ENCODE measurements at regions not wholly inside any gene's neighbourhood (a gene's known extent, or its start where the extent isn't known, plus 50 kb on each side); places are given as distances from the start of the nearest gene placed in this dataset.

GRCh38 chr5:144087576-144087975 lies 82.9 kb downstream of the YIPF5 start:
- Histone ChIP-seq H3K9ac (ENCODE audit: low read length in 2 of 2) (no peak overlapping the region), H3K36me3 (ENCODE audit: control insufficient read depth in 2 of 2, insufficient read depth in 2 of 2, low read length in 2 of 2) (no peaks in the 10 kb centered on the region), H3K4me1 (ENCODE audit: control insufficient read depth, insufficient read depth, low read length) (peaks cover 10% of the 10 kb centered on the region), H3K9me3 (ENCODE audit: control insufficient read depth in 2 of 2, low read length in 2 of 2) (no peaks in the 10 kb centered on the region), H3K4me3 (ENCODE audit: low read length in 2 of 2) (no peak overlapping the region), H3K27ac (ENCODE audit: low read length) (no peak overlapping the region), H3K27me3 (ENCODE audit: control insufficient read depth in 1 of 2, insufficient read depth in 2 of 2, low read length in 2 of 2) (no peaks in the 10 kb centered on the region)

GRCh38 chr5:144088206-144089064 lies 82.0 kb downstream of the YIPF5 start:
- no peak overlapping the region for H3K27ac ChIP-seq (ENCODE audit: low read length)
- H3K9ac ChIP-seq (ENCODE audit: low read length in 2 of 2), result no peak overlapping the region
- H3K4me3 ChIP-seq (ENCODE audit: low read length in 2 of 2), result no peak overlapping the region
- no peaks in the 10 kb centered on the region for H3K36me3 ChIP-seq (ENCODE audit: control insufficient read depth in 2 of 2, insufficient read depth in 2 of 2, low read length in 2 of 2)
- H3K9me3 ChIP-seq (ENCODE audit: control insufficient read depth in 2 of 2, low read length in 2 of 2), result no peaks in the 10 kb centered on the region
- H3K4me1 ChIP-seq (ENCODE audit: control insufficient read depth, insufficient read depth, low read length), result peaks cover 10% of the 10 kb centered on the region
- no peaks in the 10 kb centered on the region for H3K27me3 ChIP-seq (ENCODE audit: control insufficient read depth in 1 of 2, insufficient read depth in 2 of 2, low read length in 2 of 2)

- no peak overlapping the region for H3K27ac ChIP-seq (ENCODE audit: low read length)
- no peaks in the 10 kb centered on the region for H3K9me3 ChIP-seq (ENCODE audit: control insufficient read depth in 2 of 2, low read length in 2 of 2)
- no peak overlapping the region for H3K9ac ChIP-seq (ENCODE audit: low read length in 2 of 2)
- H3K4me1 ChIP-seq (ENCODE audit: control insufficient read depth, insufficient read depth, low read length), result peaks cover 10% of the 10 kb centered on the region
- H3K36me3 ChIP-seq (ENCODE audit: control insufficient read depth in 2 of 2, insufficient read depth in 2 of 2, low read length in 2 of 2), result no peaks in the 10 kb centered on the region
- H3K27me3 ChIP-seq (ENCODE audit: control insufficient read depth in 1 of 2, insufficient read depth in 2 of 2, low read length in 2 of 2), result no peaks in the 10 kb centered on the region
- peak overlapping the region in 1 of 2 donors; percentile 20 for H3K4me3 ChIP-seq (ENCODE audit: low read length in 2 of 2)
Measured at GRCh38 chr5:144089401-144090021, 80.9 kb downstream of the YIPF5 start.

GRCh38 chr5:144092508-144092907 lies 78.0 kb downstream of the YIPF5 start:
- Histone ChIP-seq H3K27me3 (ENCODE audit: control insufficient read depth in 1 of 2, insufficient read depth in 2 of 2, low read length in 2 of 2) (no peaks in the 10 kb centered on the region), H3K9me3 (ENCODE audit: control insufficient read depth in 2 of 2, low read length in 2 of 2) (no peaks in the 10 kb centered on the region), H3K4me1 (ENCODE audit: control insufficient read depth, insufficient read depth, low read length) (peaks cover 10% of the 10 kb centered on the region), H3K4me3 (ENCODE audit: low read length in 2 of 2) (no peak overlapping the region), H3K36me3 (ENCODE audit: control insufficient read depth in 2 of 2, insufficient read depth in 2 of 2, low read length in 2 of 2) (no peaks in the 10 kb centered on the region), H3K27ac (ENCODE audit: low read length) (no peak overlapping the region), H3K9ac (ENCODE audit: low read length in 2 of 2) (no peak overlapping the region)

- H3K9ac ChIP-seq (ENCODE audit: low read length in 2 of 2), result no peak overlapping the region
- no peaks in the 10 kb centered on the region for H3K36me3 ChIP-seq (ENCODE audit: control insufficient read depth in 2 of 2, insufficient read depth in 2 of 2, low read length in 2 of 2)
- no peaks in the 10 kb centered on the region for H3K9me3 ChIP-seq (ENCODE audit: control insufficient read depth in 2 of 2, low read length in 2 of 2)
- H3K27ac ChIP-seq (ENCODE audit: low read length), result no peak overlapping the region
- no peak overlapping the region for H3K4me3 ChIP-seq (ENCODE audit: low read length in 2 of 2)
- H3K4me1 ChIP-seq (ENCODE audit: control insufficient read depth, insufficient read depth, low read length), result peaks cover 10% of the 10 kb centered on the region
- H3K27me3 ChIP-seq (ENCODE audit: control insufficient read depth in 1 of 2, insufficient read depth in 2 of 2, low read length in 2 of 2), result no peaks in the 10 kb centered on the region
Measured at GRCh38 chr5:144093400-144093799, 77.1 kb downstream of the YIPF5 start.

- Histone ChIP-seq H3K9ac (ENCODE audit: low read length in 2 of 2) (no peak overlapping the region), H3K4me1 (ENCODE audit: control insufficient read depth, insufficient read depth, low read length) (peaks cover 10% of the 10 kb centered on the region), H3K36me3 (ENCODE audit: control insufficient read depth in 2 of 2, insufficient read depth in 2 of 2, low read length in 2 of 2) (no peaks in the 10 kb centered on the region), H3K27ac (ENCODE audit: low read length) (no peak overlapping the region), H3K4me3 (ENCODE audit: low read length in 2 of 2) (no peak overlapping the region), H3K9me3 (ENCODE audit: control insufficient read depth in 2 of 2, low read length in 2 of 2) (no peaks in the 10 kb centered on the region), H3K27me3 (ENCODE audit: control insufficient read depth in 1 of 2, insufficient read depth in 2 of 2, low read length in 2 of 2) (no peaks in the 10 kb centered on the region)
Measured at GRCh38 chr5:144093868-144094267, 76.6 kb downstream of the YIPF5 start.

GRCh38 chr5:144100702-144101101 lies 69.8 kb downstream of the YIPF5 start:
- Histone ChIP-seq H3K27ac (ENCODE audit: low read length) (no peak overlapping the region), H3K4me3 (ENCODE audit: low read length in 2 of 2) (no peak overlapping the region), H3K27me3 (ENCODE audit: control insufficient read depth in 1 of 2, insufficient read depth in 2 of 2, low read length in 2 of 2) (no peaks in the 10 kb centered on the region), H3K9ac (ENCODE audit: low read length in 2 of 2) (no peak overlapping the region), H3K9me3 (ENCODE audit: control insufficient read depth in 2 of 2, low read length in 2 of 2) (no peaks in the 10 kb centered on the region), H3K36me3 (ENCODE audit: control insufficient read depth in 2 of 2, insufficient read depth in 2 of 2, low read length in 2 of 2) (no peaks in the 10 kb centered on the region), H3K4me1 (ENCODE audit: control insufficient read depth, insufficient read depth, low read length) (no peaks in the 10 kb centered on the region)

GRCh38 chr5:144101616-144102015 lies 68.8 kb downstream of the YIPF5 start:
- H3K9me3 ChIP-seq (ENCODE audit: control insufficient read depth in 2 of 2, low read length in 2 of 2), result no peaks in the 10 kb centered on the region
- H3K4me1 ChIP-seq (ENCODE audit: control insufficient read depth, insufficient read depth, low read length), result no peaks in the 10 kb centered on the region
- H3K9ac ChIP-seq (ENCODE audit: low read length in 2 of 2), result no peak overlapping the region
- no peaks in the 10 kb centered on the region for H3K27me3 ChIP-seq (ENCODE audit: control insufficient read depth in 1 of 2, insufficient read depth in 2 of 2, low read length in 2 of 2)
- no peaks in the 10 kb centered on the region for H3K36me3 ChIP-seq (ENCODE audit: control insufficient read depth in 2 of 2, insufficient read depth in 2 of 2, low read length in 2 of 2)
- H3K27ac ChIP-seq (ENCODE audit: low read length), result peak overlapping the region; percentile 58
- H3K4me3 ChIP-seq (ENCODE audit: low read length in 2 of 2), result peak overlapping the region; percentile 20 to 54

GRCh38 chr5:144102361-144102760 lies 68.1 kb downstream of the YIPF5 start:
- H3K9me3 ChIP-seq (ENCODE audit: control insufficient read depth in 2 of 2, low read length in 2 of 2), result no peaks in the 10 kb centered on the region
- H3K27me3 ChIP-seq (ENCODE audit: control insufficient read depth in 1 of 2, insufficient read depth in 2 of 2, low read length in 2 of 2), result no peaks in the 10 kb centered on the region
- H3K36me3 ChIP-seq (ENCODE audit: control insufficient read depth in 2 of 2, insufficient read depth in 2 of 2, low read length in 2 of 2), result no peaks in the 10 kb centered on the region
- no peaks in the 10 kb centered on the region for H3K4me1 ChIP-seq (ENCODE audit: control insufficient read depth, insufficient read depth, low read length)
- H3K9ac ChIP-seq (ENCODE audit: low read length in 2 of 2), result no peak overlapping the region
- H3K27ac ChIP-seq (ENCODE audit: low read length), result peak overlapping the region; percentile 58
- H3K4me3 ChIP-seq (ENCODE audit: low read length in 2 of 2), result peak overlapping the region; percentile 3 to 54

GRCh38 chr5:144102979-144103378 lies 67.5 kb downstream of the YIPF5 start:
- H3K27ac ChIP-seq (ENCODE audit: low read length), result no peak overlapping the region
- H3K36me3 ChIP-seq (ENCODE audit: control insufficient read depth in 2 of 2, insufficient read depth in 2 of 2, low read length in 2 of 2), result no peaks in the 10 kb centered on the region
- no peak overlapping the region for H3K9ac ChIP-seq (ENCODE audit: low read length in 2 of 2)
- H3K27me3 ChIP-seq (ENCODE audit: control insufficient read depth in 1 of 2, insufficient read depth in 2 of 2, low read length in 2 of 2), result no peaks in the 10 kb centered on the region
- H3K9me3 ChIP-seq (ENCODE audit: control insufficient read depth in 2 of 2, low read length in 2 of 2), result no peaks in the 10 kb centered on the region
- H3K4me1 ChIP-seq (ENCODE audit: control insufficient read depth, insufficient read depth, low read length), result no peaks in the 10 kb centered on the region
- H3K4me3 ChIP-seq (ENCODE audit: low read length in 2 of 2), result no peak overlapping the region
